ENCODE measurements at regions not wholly inside any gene's neighbourhood (a gene's known extent, or its start where the extent isn't known, plus 50 kb on each side); places are given as distances from the start of the nearest gene placed in this dataset.
"Not testable (repeated sequence)": the region's sequence is repeated elsewhere in the genome, so short reads cannot be mapped to it uniquely, and the experiment has no call there.

DNA sequence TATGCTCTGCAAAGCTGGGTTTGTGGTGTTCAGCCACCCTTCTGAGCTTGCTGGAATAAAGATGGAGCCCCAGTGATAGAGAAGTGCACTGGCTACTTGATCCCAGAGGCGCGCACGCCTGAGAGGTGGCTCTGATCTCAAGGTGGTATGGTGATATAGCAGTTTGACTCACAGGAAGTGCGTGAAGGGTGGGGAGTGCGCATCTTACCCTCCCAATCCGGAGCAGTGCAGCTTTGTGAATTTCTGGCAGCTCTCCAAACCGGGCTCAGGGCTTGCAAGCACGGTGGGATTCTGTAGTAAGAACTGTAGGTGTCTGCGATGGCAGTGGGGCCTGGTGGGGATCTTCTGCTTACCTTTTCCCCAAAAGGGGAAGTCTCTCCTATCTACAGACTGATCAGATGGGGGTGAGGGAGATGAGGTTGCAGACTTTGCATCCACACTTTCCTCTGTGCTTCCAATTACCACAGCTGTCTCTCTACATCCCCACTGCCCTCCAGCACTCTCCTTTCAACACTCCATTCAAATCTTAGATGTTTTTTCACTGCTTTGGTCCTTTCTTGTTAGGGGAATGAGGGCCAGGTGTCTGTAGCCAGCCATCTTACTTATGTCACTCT, 197.4 kb upstream of the SLC38A2 start:
- DNase-seq, result no peak

DNA sequence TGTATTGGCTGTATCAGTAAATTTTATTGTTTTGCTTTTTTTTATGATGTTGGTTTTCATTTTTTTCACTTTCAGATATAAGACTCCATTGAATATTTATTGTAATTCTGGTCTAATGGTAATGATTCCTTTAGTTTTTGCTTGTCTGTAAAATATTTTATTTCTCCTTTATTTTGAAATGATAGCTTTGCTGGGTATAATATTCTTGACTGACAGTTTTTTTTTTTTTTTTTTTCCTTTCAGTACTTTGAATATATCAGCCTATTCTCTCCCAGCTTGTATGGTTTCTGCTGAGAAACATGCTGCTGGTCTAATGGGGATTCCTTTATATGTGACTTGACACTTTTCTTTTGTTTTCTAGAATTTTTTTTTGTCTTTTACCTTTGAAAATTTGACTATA, 195.1 kb upstream of the SLC38A2 start:
- DNase-seq, result no peak

DNA sequence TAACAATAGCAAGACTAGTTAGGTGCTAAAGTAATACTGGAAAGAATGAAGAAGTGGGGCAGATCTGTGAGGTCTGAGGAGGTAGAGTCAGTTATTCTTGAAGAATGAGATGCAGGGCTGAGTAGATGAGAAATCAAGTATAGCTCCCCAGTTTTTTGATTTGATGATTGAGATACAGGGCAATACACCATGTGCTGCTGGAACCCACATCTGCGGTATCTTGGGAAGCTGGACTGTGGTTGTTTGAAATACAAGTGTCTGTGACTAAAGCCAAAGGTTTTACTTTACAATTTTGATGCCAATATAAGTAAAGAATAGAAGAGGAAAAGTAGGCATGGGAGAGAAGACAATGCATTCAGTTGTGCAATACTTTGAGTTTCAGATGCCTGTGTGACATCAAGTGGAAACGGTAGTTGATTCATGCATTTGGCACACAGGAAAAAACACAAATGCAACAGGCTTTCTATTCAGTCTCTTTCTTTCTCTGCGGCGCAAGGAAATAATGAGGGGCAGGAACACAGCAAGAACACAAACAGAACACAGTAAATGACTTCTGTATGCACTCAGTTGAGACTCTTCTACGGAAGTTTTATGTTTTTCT, 190.2 kb upstream of the SLC38A2 start:
- DNase-seq, result no peak

DNA sequence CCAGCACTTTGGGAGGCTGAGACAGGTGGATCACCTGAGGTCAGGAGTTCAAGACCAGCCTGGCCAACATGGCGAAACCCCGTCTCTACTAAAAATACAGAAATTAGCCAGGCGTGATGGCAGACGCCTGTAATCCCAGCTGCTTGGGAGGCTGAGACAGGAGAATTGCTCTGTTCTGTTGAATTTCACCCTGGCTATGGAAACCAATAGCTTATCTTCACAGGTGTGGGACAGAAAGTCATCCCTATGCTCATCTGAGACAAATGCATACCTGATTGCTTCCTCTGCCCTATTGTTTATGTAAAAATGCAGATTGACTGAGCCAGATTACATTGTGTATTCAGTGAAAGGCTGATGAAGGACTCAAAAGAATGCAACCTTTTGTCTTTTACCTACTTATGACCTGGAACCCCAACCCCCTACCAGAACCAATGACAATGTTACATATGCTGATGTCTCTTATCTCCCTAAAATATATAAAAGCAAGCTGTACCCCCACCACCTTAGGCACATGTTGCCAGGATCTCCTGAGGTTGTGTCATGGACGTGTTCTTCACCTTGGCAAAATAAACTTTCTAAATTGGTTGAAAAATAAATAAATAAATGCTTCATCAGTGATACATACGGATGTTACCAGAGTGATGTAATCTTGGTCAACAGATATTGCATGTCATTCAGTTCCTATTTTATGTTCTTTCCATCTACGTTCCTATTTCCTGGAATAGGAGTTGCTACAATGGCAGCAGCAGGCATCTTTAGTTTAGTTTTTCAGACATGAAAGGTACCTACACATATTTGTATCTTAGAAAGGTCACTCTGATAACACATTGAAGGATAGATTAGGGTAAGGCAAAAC, 189.4 kb upstream of the SLC38A2 start:
- DNase-seq, result not testable (repeated sequence)

DNA sequence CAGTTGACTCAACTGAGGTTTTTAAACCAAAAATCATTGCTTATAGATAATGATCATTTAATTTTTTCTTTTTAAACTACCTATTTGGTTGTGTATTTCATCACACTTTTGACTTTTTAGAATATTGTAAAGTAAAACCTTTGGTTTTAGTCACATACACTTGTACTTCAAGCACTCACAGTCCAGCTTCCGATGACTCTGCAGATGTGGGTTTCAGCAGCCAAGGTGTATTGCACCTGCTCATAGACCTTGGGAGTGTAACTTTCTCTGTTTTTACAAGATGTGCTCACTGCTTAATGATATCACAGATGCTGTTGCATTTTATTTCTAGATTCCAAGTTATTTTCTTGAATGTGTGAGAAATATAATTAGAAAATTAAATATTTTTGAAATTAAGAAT, 188.3 kb upstream of the SLC38A2 start:
- DNase-seq, result no peak

DNA sequence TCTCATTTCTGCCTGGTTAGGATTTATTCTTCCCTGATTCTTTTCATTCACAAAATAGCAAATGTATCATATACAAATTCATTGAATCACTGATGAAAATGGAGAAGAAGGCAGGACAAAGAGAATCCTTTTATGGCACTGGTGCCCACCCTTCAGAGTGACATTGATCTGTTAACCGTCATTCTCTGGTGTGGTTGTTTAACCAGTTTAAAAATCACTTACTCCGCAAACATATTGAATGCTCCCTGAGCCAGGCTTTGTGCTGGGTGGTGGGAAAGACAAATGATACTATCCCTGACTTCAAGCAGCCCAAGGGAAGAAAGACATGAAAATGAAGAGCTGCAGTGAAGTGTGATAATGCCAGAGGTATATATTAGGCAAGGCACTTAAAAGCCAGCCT, 187.5 kb upstream of the SLC38A2 start:
- DNase-seq, result no peak

DNA sequence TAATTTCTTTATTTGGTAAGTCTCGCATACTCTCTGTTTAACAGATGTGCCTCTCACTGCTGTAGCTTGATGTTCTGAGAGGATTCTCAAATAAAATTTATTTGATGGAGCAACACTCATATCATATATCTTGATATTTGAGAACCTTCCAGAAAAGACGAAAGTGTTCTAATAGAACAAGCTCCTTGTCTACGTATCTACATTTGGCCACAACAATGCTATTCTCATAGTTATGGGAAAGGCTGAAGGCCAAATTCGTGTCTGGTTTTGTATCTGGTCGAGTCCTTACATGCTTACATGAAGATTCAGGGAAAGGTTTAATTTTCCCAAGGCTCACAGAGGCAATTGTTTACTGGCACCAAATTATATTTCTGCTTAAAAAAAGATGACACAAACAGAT, 186.7 kb upstream of the SLC38A2 start:
- no peak for DNase-seq

DNA sequence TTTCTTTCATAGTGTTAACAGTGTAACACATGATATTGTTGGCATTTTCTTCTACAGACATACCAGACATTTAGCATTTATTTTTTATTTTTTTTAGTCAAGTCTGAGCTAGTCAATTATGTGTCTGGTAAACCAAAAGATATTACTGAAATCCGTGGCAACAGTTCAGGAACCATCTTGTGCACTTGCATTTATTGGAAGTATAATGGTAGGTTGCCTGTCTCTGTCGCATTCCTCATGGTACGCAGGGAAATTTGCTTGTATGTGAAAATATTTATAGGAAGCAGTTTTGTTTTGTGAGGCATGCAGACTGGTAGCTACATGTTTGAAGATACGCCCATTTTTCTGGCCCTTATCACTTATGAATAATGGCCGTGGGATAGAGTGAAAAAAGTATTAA, 186.1 kb upstream of the SLC38A2 start:
- DNase-seq, result no peak

DNA sequence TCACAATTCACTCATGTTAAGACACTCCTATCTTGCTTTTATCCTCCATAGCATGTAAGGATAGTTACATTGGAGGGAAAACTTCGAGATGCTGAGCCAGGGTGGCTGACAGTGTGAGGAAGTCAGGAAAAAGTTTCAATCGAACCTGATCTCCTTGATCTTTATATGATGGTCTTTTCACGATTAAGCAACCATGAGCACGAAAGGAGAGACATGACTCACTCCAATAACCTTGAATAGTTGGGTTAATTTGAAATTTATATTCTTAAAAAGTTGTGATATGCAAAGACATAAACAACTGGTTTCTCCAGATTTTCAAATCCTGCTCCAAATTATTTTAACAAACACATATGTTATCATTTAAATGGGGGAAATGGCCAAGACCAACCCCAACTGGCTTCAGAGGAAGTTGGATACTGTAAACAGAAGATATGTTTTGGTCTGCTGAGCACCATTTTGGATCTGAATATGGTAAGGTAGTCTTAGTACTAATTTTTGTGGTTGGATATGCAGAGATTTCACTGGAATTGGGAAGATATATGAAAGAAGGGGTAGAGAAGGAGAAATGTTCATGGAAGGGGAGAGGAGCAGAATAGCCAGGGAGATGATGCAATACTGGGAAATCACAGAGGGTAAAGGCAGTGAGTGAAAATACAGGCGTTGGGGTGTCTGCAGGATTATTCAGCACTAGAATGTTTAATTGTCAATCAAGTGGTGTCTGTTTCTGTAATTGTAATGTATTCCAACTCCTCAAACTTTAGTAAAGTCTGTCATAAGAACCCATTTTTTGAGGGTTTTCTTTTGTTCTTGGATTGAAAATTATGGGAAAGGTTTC, 185.2 kb upstream of the SLC38A2 start:
- DNase-seq, result no peak

DNA sequence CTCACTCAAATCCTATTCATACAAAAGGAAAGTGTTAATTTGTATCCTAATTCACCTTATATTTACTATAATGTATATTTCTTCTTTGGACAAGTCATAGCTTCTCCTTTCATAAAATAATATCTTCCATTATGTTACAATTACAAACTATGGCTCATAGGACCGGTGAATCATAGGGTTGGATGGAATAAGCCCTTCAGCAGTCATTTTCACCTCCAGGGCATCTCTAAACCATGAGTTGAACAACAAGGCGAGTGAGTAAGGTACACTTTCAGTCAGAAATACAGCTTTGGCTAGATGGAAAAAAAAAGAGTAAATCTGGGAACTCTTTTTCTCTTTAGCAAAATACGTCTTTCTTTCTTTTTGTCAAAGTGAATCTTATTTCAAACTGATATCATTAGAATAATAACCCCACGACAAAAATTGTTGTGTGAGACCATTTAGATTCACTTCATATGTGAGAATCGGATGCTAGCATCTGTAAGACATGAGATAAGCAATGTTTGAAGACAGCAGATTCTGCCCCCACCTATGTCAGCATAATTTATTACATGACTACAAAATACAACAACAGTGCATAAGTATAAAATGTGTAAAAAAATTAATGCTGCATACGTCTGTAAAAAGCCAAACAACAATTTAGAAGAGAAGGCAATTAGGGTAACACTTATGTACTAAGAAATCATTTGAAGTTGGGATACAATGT, 184.4 kb upstream of the SLC38A2 start:
- DNase-seq, result no peak

DNA sequence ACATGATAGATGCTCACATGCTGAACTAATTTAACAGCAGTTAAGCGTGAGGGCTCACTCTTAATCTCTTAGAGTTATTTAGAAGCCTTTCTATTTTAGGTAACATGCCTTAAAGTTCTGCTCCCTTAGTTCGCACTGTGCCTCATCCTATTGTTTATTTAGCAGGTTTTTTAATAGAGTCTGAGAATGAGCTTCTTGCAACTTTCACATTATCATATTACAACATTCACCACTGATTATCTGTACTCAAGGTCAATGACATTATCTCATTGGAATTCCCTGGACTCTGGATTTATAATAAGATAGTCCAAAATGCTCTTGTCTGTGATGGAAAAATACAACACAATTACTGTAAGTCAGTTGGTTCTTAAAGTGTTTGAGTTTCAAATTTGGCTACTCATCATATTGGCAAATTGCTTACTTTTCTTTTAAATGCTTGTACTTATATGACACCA, 183.6 kb upstream of the SLC38A2 start:
- no peak for DNase-seq

DNA sequence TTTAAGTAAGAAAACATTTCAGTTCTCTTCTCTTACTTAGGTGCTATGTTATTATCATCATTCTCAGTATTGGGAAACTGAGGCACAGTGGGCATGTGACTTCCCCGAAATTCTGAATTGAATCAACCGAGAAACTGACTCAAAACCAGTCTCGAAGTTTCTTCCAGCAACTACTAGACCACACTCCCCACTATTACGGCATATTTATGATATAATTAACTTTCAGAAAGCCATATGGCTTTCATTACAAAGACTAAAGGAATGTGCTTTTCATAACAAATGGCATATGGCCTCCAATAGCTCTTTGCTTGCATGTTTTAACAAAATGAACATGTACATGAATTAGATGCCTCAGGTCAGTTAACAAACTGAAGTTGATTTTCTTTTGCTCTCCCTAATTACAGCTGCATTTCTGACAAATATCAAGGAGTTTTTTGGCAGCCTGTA, 182.9 kb upstream of the SLC38A2 start:
- no peak for DNase-seq

DNA sequence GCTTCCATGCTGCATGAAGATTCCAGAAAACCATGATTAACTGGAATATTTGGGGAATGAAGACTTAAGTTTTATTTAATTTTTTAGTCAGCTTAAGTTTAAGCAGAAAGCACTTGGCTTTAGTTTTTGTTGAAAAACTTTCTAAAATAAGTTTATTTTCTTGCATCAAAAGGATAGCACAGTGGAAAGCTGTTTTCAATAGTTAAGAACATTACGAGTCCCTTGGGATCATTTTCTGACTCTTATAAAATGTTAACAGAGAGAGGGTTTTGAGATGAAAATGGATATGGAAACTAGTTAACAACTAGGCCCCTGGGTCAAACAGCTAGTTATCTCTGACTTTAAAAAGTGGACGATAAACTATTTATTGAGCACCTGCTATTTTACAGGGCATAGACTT, 181.9 kb upstream of the SLC38A2 start:
- DNase-seq, result no peak

DNA sequence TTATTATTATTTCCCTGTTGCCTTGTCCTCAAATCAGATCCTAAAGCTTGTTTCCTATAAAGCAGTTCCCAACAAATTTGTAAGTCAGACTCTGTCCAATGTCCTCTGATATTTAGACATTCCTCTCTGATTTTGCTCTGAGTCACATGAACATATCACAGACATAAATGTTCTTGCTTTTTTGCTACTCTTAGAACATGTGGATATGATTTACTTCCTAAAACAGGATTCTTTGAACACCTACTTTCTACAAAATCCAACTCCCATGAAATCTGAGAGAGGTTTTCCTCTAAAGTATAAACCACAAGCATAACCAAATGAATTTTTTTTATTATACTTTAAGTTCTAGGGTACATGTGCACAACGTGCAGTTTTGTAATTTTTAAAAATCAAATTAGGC, 181.3 kb upstream of the SLC38A2 start:
- no peak for DNase-seq

DNA sequence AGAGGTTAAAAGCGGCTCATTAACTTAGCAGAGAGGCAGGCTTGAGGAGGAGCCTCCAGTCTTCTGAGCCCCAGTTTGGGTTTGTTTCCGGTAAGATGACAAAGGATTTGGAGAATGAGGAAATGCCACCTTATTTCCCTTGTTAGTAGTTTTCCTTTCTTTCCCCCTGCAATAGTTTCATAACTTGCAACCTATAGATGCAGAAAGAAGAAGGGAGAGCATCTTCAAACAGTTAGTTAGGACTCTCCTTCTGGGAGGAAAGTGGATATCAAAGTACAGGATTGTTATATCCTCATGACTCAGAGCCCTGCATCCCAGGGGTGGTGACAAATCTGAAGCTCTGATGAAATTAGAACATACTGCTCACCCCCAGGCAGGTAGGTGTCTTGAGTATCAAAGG, 180.7 kb upstream of the SLC38A2 start:
- DNase-seq, result no peak

DNA sequence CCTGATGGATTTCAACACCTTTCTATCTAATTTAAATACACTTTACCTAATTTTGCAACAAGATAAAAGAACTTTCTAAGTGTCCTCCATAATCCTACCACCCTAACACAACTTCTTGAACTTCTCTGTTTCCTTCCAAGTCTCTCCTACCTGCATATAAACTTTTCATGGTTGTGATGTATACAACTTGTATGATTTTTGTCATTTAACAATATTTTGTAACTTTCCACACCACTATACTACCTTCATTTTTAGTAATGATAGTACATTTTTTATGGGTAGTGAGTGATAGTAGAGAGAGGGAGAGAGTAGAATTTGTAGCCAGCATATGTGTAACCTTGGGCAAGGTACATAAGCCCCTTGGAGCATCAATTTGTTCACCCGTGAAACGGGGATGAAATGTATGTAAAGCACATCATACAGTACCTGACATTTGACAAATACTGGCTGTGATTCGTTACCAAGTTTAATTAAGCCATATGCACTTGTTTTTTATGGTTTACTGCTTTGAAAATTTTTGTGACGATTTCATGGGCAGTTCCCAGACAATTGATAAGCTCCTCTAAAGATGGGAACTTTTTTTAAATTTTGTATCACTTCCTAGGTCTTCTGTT, 177.8 kb upstream of the SLC38A2 start:
- DNase-seq, result no peak

DNA sequence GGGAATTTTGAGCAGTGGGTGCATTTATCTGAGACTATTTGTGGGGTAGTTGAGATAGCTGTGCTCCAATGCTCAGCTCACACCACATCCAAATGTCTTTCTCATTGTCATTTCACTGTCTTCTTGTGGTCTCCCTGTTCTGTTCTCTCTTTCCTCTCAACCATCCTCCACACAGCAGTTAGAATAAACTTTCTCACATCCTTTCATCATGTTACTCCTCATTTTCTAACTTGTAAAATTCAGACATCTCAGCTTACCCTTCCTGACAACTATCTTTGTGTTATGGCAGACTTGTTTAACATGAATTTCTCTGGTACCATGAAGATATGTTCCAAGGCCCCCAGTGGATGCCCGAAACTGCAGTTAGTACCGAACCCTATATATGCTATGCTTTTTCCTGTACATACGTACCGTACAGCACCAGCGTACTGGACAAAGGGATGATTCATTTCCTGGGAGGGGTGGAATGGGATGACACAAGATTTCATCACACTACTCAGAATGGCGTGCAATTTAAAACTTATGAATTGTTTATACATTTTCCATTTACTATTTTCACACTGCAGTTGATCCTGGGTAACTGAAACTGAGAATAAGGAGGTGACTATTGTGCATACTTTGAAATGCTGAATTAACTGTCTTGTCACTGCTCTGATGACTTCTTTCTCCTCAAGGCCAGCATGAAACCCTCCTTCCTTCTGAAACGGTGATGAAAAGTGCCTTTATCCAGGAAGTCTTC, 177.1 kb upstream of the SLC38A2 start:
- no peak for DNase-seq

DNA sequence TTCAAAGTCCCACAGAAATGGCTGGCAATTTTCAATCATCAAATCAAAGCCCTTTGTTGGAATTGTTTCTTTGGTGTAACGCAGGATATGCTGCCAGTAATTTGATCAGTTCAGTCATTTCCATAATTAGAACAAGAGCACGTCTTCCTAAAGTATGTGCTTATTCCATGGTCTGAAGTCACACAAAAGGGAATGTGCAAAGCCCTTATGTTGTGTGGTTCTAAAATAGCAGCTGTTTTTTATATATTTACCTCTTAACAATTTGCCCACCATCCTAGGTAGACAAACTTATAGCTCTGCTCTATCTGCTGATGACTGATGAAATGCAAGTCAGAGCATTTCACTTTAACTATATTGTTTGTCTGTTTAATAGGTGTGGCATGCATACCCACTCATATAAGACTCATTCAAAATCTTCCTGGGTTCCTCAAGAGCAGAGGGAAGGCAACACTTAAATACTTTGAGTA, 176.1 kb upstream of the SLC38A2 start:
- no peak for DNase-seq

DNA sequence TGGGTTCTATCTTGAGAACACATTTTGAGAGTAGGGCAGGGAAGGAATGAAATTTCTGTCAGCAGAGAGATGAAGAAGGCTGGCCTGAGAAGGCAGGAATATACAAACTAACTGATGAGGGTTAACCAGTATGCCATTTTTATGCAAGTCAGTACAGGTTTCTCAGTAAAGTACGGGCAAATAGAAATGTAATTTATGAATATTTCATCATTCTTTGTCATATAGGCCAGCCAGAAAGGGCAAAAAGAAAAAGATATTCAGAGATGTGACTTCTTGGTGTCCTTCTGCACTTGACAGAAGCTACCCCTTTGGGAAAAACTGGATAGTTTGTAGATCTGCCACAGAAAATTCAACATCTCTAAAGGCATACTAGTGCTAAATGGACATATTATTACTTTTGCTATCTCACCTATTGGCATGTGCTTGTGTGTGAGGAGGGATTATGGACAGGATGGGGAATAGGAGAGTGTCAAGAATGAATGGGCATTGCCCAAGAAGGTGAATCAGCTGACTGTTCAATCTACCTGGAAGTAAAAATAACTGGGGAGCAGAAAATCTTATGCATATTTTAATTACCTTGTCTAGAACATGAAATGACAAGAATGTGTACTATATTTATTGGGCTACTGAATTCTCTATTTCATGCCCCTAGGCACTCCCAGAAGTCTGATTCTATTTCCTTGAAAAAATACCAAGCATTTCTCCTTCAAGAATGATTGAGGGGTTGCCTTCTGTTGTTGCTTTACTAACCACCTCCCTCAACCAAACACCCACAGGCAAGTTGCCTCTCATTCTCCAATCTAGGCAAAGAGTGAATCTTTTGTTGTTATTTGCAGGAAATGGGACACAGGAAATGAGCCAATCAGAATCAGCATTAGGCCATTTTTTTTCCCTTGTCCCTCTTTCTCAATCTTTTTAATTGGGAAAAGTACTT, 175.1 kb upstream of the SLC38A2 start:
- no peak for DNase-seq

All from NCI-H2107 (cell line).